ENCODE measurements at regions not wholly inside any gene's neighbourhood (a gene's known extent, or its start where the extent isn't known, plus 50 kb on each side); places are given as distances from the start of the nearest gene placed in this dataset.
"Not testable (repeated sequence)": the region's sequence is repeated elsewhere in the genome, so short reads cannot be mapped to it uniquely, and the experiment has no call there.

DNA sequence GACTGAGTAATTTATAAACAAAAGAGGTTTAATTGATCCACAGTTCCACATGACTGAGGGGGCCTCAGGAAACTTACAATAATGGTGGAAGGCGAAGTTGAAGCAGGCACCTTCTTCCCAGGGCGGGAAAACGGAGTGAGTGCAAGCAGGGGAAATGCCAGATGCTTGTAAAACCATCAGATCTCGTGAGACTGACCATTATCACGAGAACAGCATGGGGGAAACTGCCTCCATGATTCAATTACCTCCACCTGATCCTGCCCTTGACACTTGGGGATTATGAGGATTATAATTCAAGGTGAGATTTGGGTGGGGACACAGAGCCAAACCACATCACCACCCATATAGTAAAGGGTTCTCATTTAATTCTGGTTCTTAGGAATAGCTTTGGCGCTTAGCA, 219.5 kb upstream of the ATP5MC3 start:
- DNase-seq, result no peak

GRCh38 chr2:175399326-175399725, 217.8 kb upstream of the ATP5MC3 start:
- DNase-seq, result no peak

DNA sequence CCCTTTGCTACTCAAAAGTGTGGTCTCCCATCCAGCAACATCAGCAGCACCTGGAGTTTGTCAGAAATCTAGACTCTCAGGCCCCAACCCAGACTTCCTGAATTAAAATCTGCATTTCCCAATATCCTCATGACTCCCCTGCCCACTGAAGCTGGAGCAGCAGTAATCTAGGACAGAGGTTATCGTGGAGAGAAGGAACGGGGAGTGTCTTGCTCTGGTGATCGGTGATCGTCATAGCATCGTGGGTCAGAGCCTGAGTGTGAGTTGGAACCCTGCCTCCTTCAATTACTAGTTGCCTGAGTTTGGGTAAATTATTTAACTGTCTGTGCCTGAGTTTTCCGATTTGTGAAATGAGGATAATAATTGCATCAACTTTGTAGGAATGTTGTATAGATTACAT, 217.3 kb upstream of the ATP5MC3 start:
- no peak for DNase-seq

DNA sequence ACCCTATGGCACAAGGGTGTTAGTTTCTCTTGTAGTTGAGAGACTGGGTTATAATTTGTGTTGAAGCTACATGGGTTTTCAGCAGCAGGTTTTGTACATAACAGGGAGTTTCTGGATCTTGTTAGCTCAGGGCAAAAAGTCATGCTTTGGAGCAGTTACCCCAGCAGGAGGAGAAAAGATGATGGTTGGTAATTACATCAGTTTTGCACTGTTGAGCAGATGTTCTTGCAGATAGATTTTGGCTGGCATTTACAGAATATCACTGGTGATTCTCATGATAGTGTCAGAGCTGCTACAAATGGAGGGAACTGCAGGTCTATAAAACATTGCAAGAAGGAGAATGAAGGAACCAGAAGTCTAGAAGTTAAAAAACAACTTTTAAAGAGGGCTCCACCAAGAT, 215.2 kb upstream of the ATP5MC3 start:
- DNase-seq, result no peak

DNA sequence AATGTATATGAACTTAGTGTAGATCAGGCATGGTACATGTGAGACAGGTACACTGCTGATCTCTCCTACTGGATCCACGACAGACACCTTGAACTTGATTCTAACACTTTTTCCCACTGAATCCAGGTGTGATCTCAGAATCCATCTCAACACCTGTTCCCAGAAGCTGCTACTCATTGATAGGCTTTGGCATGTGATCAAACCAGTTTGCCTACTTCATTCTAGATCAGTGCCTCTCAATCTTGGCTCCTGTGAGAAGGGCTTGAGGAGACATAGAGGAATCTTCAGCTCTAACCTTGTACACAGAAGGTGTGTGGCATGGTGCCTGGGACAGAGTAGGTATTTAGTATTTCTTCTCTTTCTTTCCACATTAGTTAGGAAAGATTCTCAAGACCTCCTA, 212.3 kb upstream of the ATP5MC3 start:
- no peak for DNase-seq

DNA sequence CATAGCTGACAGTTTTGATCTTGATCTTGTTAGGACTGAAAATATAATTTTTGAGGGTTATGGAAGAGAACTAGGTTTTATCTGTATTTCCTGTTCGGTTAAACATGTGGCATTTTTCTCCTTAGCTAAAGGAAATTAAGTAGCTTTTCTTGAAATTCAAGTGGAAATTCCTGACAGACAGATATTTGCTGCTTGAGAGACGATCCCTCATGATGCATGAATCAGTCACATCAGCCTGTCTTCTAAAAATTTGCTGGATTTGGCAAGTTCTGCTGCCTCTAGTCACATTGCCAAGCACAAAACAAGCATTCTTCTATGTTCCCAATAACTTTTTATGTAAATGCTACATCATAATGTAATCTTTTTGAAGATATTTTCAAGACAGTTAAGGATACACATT, 201.8 kb upstream of the ATP5MC3 start:
- no peak for DNase-seq

- DNase-seq, result no peak
These were observed 192.2 kb upstream of the ATP5MC3 start for GRCh38 chr2:175373729-175374128.

DNA sequence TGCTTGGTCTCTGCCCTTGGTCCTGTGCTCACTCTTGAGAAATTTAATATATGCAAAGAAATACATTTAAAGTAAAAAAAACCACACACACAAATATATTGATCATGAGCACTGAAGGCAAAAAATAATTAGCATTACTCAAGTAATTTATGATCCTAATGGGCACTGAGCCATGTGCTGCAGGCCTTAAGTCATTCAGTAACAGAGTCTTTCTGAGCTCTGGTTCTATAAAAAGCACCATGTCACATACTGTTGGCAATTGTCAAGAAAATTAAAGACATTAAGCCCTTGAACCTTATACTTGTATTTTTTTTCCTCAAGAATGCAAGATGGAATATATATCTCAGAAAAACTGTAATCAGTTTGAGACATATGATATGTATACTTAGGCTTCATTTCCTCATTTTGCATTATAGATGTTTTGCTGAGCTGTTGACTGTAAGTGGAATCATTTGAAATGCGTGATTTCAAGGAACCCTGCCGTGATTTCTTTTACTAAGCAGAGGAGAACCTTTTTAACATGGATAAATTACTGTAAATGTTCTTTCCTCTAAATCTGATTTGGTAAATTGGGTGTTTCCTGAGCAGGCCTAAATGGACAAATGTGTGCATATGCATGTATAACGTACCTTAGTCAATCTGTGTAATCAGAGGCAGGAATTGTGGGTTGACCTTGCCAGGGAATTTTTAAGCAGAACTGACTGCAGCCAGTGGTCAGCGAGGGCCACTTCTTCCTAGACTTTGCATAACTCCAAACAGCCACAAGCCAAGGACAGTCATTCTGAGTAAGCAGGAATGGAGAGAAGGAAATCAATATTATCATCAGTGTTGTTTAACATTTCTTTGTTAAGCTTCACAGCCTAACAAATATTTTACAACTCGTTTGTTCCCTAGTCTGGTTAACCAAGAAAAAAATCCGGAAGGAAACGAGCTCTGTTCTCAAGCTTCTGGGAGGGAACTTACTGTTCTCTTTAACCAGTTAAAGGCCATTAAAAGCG, 191.5 kb upstream of the ATP5MC3 start:
- DNase-seq, result no peak

DNA sequence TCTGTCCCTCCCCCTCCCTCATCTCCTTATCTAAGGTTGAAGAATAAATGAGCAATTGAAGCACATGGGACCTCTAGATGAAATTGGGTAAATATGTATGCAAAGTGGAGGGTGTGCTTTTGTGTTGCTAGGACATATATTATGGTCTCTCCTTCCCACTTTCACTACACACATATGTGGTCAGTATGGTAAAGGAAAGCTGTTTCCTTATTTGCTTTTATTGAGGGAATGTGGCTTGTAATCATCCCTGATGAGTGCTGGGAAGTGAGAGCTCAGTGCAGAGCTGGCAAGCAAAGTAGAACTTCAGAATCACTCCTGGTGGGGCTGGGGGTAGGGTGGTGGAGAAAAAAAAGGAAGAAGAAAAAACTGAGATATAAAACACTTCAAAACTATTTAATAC, 189.9 kb upstream of the ATP5MC3 start:
- no peak for DNase-seq

GRCh38 chr2:175366815-175367214, 185.3 kb upstream of the ATP5MC3 start:
- DNase-seq, result peak; percentile 6

GRCh38 chr2:175363699-175364098, 182.2 kb upstream of the ATP5MC3 start:
- peak; percentile 33 for DNase-seq

- DNase-seq, result no peak
These were observed 180.8 kb upstream of the ATP5MC3 start for GRCh38 chr2:175362331-175362730.

DNA sequence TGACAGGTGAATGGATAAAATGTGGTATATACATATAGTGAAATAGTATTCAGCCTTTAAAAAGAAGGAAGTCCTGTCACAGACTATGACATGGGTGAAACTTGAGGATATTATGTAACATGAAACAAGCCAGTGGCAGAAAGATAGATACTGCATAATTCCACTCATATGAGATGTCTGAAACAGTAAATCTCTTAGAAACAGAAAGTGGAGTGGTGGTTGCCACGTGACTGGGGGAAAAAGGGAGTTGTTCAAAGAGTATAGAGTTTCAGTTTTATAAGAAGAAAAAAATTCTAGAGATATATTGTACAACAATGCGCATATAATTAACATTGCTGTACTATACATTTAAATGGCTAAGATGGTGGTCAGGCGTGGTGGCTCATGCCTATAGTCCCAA, 178.2 kb upstream of the ATP5MC3 start:
- no peak for DNase-seq

DNA sequence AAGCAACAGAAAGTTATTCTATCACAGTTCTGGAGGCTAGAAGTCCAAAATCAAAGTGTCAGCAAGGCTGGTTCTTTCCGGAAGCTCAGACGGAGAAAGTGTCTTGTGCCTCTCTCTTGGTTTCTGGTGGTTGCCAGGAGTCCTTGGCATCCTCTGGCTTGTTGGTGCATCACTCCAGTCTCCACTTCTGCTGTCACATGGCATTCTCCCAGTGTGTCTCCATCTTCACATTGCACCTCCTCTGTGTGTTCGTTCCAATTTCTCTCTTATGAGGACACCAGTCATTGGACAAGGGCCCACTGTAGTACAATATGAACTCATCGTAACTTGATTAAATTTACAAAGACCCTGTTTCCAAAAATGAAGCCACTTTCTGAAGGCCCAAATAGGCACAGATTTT, 175.4 kb upstream of the ATP5MC3 start:
- DNase-seq, result no peak

DNA sequence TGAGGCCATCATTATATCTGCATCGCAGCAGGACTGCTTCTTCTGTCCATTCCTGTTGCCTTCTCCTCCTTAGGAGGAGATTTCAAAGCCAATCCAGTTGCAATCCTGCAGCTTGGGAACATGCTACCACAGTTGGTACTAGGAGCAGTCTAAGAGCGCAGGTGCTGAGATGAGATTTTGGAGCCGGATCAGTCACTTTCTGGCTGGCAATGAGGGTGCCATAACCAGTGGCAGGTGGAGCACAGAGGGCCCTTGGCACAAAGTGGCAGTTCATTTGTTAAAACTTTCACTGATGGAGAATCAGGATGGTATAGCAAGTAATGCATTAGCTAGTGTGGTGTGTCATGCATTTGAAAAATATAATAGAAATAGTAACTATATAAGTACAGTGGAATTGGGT, 173.7 kb upstream of the ATP5MC3 start:
- no peak for DNase-seq

DNA sequence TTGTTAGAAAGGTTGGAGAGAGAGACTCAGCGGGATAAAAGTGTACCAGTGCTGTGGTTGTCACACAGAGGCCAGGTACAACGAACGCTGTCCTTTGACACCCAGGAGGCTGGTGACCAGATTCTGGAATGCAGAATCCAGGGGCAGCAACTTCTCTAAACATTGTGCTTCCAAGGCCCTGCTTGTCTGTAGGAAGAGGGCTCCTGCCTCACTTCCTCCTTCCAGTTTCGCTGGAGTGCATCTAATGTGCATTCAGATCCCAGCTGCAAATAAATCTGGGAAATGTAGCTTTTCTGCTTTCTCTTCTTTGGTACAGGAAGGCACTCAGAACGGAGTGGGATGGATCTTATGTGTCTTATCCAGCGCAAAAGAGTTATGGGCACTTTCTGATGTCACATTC, 171.8 kb upstream of the ATP5MC3 start:
- no peak for DNase-seq

DNA sequence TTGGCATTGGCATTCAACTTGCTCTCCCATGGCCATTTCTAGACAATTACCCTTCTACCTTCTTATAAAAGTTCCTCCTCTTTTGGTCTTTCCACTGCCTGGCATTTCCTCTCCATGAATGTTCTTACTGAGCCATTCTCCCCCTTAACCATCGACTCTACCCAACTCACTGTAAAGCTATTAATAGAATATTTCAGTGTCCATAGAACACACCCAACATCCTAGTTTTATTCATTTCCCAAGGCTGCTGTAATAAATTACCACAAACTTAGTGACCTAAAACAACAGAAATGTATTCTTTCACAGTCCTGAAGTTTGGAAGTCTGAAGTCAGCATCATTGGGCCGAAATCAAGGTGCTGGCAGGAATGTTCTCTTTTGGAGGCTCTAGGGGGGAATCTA, 170.0 kb upstream of the ATP5MC3 start:
- no peak for DNase-seq

GRCh38 chr2:175350105-175350504, 168.6 kb upstream of the ATP5MC3 start:
- DNase-seq, result no peak

DNA sequence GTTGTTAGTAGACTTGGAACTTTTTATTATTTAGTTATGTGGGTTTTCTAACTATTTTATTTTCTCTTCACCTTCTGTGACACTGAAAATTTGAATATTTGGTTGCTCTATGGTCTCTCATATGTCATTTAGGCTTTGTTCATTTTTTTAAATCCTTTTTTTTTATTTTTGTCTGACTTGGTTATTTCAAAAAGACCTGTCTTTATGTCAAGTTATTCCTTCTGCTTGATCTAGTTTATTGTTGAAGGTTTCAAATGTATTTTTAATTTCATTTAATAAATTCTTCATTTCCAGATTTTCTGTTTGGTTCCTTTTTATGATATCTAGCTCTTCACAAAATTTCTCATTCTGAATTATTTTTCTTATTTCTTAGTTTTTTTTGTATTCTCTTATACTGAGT, 160.6 kb upstream of the ATP5MC3 start:
- no peak for DNase-seq

DNA sequence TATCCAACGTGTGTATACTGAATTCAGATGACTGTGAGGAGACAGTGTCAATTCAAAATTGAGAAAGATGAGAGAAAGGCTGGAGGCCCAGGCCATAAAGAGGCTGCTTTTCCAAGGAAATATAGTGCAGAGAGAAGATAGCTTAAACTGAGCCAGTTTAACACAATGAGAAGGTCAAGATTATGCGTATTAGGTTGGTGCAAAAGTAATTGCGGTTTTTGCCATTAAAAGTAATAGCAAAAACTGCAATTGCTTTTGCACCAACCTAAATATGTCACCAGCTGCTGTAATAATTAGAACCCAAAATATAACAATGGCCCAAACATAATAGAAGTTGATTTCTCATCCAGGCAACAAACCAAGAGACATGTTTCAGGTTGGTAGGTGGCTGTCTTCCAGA, 148.7 kb upstream of the ATP5MC3 start:
- DNase-seq, result no peak

DNA sequence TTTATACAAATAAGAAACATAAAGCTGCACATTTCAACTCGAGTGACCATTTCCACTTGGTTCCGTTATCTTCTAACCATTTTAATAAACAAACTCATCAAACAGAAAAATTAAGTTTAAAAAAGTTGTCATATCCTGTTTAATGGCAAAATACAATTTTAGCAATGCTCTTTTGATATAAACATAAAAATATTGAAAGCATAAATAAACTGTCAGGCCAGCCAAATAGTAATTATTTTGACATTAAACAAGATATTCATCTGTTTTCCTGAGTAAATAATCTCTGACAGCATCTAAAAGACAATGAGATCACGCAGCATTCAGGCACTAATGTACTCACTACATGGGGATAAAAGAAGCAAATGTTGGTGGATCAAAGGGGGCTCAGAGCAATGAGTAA, 145.3 kb upstream of the ATP5MC3 start:
- DNase-seq, result no peak

GRCh38 chr2:175326164-175326563, 144.7 kb upstream of the ATP5MC3 start:
- not testable (repeated sequence) for DNase-seq

GRCh38 chr2:175323162-175323561, 141.7 kb upstream of the ATP5MC3 start:
- DNase-seq, result no peak

GRCh38 chr2:175318542-175318941, 137.0 kb upstream of the ATP5MC3 start:
- no peak for DNase-seq

GRCh38 chr2:175317751-175318150, 136.2 kb upstream of the ATP5MC3 start:
- no peak for DNase-seq

Measured in NCI-H446 treated with DMSO at 0.1 percent for 48 hours (cell line).